B cell (primary cell): ENCODE measurements at regions not wholly inside any gene's neighbourhood (a gene's known extent, or its start where the extent isn't known, plus 50 kb on each side); places are given as distances from the start of the nearest gene placed in this dataset.
"Not testable (repeated sequence)": the region's sequence is repeated elsewhere in the genome, so short reads cannot be mapped to it uniquely, and the experiment has no call there.

ENCODE experiments used
- EZH2 ChIP-seq: IDR thresholded peaks from 2 replicates; pipeline ENCODE4 v1.6.1; 2012; ENCODE audit warnings: borderline replicate concordance, low read depth, mild to moderate bottlenecking, moderate library complexity, low read length; ENCODE audit not compliant: insufficient read depth, poor library complexity, severe bottlenecking
- TF ChIP-seq, protein P1 (sequence below): fragments of 200-600 bp; IDR thresholded peaks from one replicate; pipeline ENCODE4 v1.8.0; 2022; ENCODE audit warnings: antibody characterized with exemption, mild to moderate bottlenecking

DNA sequence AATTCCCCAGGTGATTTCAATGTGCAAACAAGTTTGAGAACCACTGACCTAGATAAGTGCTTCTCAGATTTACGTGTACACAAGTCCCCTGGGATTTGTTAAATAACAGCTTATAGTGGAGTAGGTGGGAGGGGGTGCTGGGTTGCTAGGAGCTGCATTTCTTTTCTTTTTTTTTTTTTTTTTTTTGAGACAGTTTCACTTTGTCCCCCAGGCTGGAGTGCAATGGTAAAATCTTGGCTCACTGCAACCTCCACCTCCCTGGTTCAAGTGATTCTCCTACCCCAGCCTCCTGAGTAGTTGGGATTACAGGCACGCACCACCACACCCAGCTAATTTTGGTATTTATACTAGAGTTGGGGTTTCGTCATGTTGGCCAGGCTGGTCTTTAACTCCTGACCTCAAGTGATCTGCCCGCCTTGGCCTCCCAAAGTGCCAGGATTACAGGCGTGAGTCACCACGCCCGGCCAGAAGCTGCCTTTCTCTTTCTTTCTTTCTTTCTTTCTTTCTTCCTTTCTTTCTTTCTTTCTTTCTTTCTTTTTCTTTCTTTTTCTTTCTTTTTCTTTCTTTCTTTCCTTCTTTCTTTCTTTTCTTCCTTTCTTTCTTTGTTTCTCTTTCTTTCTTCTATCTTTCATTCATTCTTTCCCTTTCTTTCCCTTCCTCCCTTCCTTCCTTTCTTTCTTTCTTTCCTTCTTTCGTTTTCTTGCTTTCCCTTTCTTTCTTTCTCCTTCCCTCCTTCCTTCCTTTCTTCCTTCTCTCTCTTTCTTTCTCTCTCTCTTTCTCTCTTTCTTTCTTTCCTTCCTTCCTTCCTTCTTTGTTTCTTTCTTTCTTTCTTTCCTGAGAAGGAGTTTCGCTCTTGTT is 78.3 kb downstream of the LHX2 start:
- TF ChIP-seq, protein P1, sequence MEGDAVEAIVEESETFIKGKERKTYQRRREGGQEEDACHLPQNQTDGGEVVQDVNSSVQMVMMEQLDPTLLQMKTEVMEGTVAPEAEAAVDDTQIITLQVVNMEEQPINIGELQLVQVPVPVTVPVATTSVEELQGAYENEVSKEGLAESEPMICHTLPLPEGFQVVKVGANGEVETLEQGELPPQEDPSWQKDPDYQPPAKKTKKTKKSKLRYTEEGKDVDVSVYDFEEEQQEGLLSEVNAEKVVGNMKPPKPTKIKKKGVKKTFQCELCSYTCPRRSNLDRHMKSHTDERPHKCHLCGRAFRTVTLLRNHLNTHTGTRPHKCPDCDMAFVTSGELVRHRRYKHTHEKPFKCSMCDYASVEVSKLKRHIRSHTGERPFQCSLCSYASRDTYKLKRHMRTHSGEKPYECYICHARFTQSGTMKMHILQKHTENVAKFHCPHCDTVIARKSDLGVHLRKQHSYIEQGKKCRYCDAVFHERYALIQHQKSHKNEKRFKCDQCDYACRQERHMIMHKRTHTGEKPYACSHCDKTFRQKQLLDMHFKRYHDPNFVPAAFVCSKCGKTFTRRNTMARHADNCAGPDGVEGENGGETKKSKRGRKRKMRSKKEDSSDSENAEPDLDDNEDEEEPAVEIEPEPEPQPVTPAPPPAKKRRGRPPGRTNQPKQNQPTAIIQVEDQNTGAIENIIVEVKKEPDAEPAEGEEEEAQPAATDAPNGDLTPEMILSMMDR: not testable (repeated sequence)
- not testable (repeated sequence) for TF ChIP-seq EZH2
